B cell (primary cell): ENCODE measurements at regions not wholly inside any gene's neighbourhood (a gene's known extent, or its start where the extent isn't known, plus 50 kb on each side); places are given as distances from the start of the nearest gene placed in this dataset.
"Not testable (repeated sequence)": the region's sequence is repeated elsewhere in the genome, so short reads cannot be mapped to it uniquely, and the experiment has no call there.

Source experiments
- ATAC-seq: fragments of 200-7000 bp; cut with Tn5 transposase; one replicate; pipeline ENCODE4 v1.10.0; 2021; ENCODE audit warnings: low read depth, mild to moderate bottlenecking, moderate number of reproducible peaks, moderate library complexity
- CTCF ChIA-PET: fragments of 350-600 bp; sonication (Branson Sonifier 250); formaldehyde crosslinking; loops from one replicate; lab custom pipeline; 2021; ENCODE audit warnings: antibody characterized with exemption, inconsistent platforms; lab: Charles Lee
- POLR2A ChIA-PET: fragments of 350-600 bp; sonication (Branson Sonifier 250); formaldehyde crosslinking; loops from one replicate; lab custom pipeline; 2021; ENCODE audit warnings: antibody characterized with exemption; lab: Charles Lee
- DNase-seq: peaks from one replicate; pipeline ENCODE4 v3.0.0; 2013
- H2AFZ ChIP-seq: 2 replicates; pipeline ENCODE4 v1.6.1; 2012; ENCODE audit warnings: mild to moderate bottlenecking, low read depth, low read length; ENCODE audit not compliant: insufficient read depth, poor library complexity, severe bottlenecking
- H3K27ac ChIP-seq, 2 donors: 1 replicate in 1 of 2; 2 replicates in 1 of 2; pipeline ENCODE4 v1.5.1; 2012 to 2013; ENCODE audit warnings: low read length in 2 of 2, mild to moderate bottlenecking in 2 of 2, moderate library complexity in 1 of 2
- H3K27me3 ChIP-seq, 4 experiments: fragments of 200-600 bp in 1 of 4; sonication (generic) in 1 of 4; replicated peaks in 1 of 4; 1 replicate in 2 of 4; 2 replicates in 2 of 4; pipeline versions ENCODE4 v1.6.1 to v1.7.0; 2013 to 2016; ENCODE audit warnings: low read length in 3 of 4, mild to moderate bottlenecking in 2 of 4, mixed read lengths in 1 of 4, moderate library complexity in 1 of 4; ENCODE audit not compliant: insufficient read depth in 4 of 4, control insufficient read depth in 3 of 4; ENCODE audit errors: control extremely low read depth in 1 of 4
- H3K36me3 ChIP-seq, 2 experiments: replicated peaks in 1 of 2; 1 replicate in 1 of 2; 2 replicates in 1 of 2; pipeline versions ENCODE4 v1.6.1 to v1.7.1; 2013; ENCODE audit warnings: low read length in 1 of 2; ENCODE audit not compliant: insufficient read depth in 2 of 2, control insufficient read depth in 1 of 2; ENCODE audit errors: control extremely low read depth in 1 of 2, extremely low read depth in 1 of 2
- H3K4me1 ChIP-seq, 2 donors: fragments of 200-600 bp in 1 of 2; sonication (generic) in 1 of 2; 1 replicate in 1 of 2; 2 replicates in 1 of 2; pipeline versions ENCODE4 v1.5.1 to v1.6.1; 2013 to 2017; ENCODE audit warnings: low read length in 2 of 2; ENCODE audit not compliant: control insufficient read depth in 2 of 2, insufficient read depth in 2 of 2
- H3K4me2 ChIP-seq: replicated peaks from 2 replicates; pipeline ENCODE3; 2012; ENCODE audit warnings: mild to moderate bottlenecking, low read depth, low read length; ENCODE audit not compliant: poor library complexity, severe bottlenecking
- H3K4me3 ChIP-seq, 5 experiments: fragments of 200-600 bp in 1 of 5; sonication (generic) in 1 of 5; 1 replicate in 3 of 5; 2 replicates in 2 of 5; pipeline versions ENCODE4 v1.5.1 to v1.7.0; 2011 to 2016; ENCODE audit warnings: low read length in 4 of 5, mild to moderate bottlenecking in 4 of 5, low read depth in 2 of 5, control low read depth in 1 of 5, moderate library complexity in 1 of 5; ENCODE audit not compliant: insufficient read depth in 1 of 5; ENCODE audit errors: control extremely low read depth in 1 of 5, extremely low read depth in 1 of 5
- H3K79me2 ChIP-seq: fragments of 200-600 bp; sonication (generic); one replicate; pipeline ENCODE4 v1.6.0; 2016; ENCODE audit warnings: low read length; ENCODE audit not compliant: control insufficient read depth, insufficient read depth
- H3K9ac ChIP-seq: fragments of 200-600 bp; sonication (generic); 2 replicates; pipeline ENCODE4 v1.6.1; 2017; ENCODE audit warnings: mild to moderate bottlenecking, low read length, moderate library complexity
- H3K9me3 ChIP-seq, 3 donors: one replicate each; pipeline versions ENCODE4 v1.6.1 to v1.7.1; 2013; ENCODE audit warnings: low read length in 2 of 3; ENCODE audit not compliant: control insufficient read depth in 2 of 3, insufficient read depth in 1 of 3; ENCODE audit errors: control extremely low read depth in 1 of 3
- H4K20me1 ChIP-seq: 2 replicates; pipeline ENCODE4 v1.6.0; 2012; ENCODE audit warnings: mild to moderate bottlenecking, low read length; ENCODE audit not compliant: insufficient read depth, control insufficient read depth, poor library complexity, severe bottlenecking
- H3K27ac Mint-ChIP-seq: one replicate; pipeline ENCODE4 v1.8.0; 2021; ENCODE audit warnings: mixed read lengths
- H3K27me3 Mint-ChIP-seq: one replicate; pipeline ENCODE4 v1.8.0; 2021; ENCODE audit warnings: mixed read lengths
- H3K4me1 Mint-ChIP-seq: one replicate; pipeline ENCODE4 v1.8.0; 2021; ENCODE audit warnings: mixed read lengths
- H3K4me3 Mint-ChIP-seq: one replicate; pipeline ENCODE4 v1.8.0; 2021; ENCODE audit warnings: mixed read lengths
- H3K9me3 Mint-ChIP-seq: one replicate; pipeline ENCODE4 v1.8.0; 2022; ENCODE audit warnings: mixed read lengths; ENCODE audit not compliant: insufficient read depth
- WGBS: methylation state at CpG from one replicate; pipeline ENCODE4 v1.1.5; 2013; ENCODE audit warnings: missing lambda C conversion rate; ENCODE audit not compliant: insufficient coverage; 5-methylcytosine and 5-hydroxymethylcytosine counted together
- intact Hi-C: fragments of 100-400 bp; cut with micrococcal nuclease; formaldehyde crosslinking; loops from one replicate; pipeline ENCODE4 v1.10.0; 2022

- H3K79me2 ChIP-seq, intact Hi-C loops, H3K27me3 ChIP-seq, CTCF ChIA-PET, H3K36me3 ChIP-seq, H2AFZ ChIP-seq, DNase-seq, H3K9ac ChIP-seq, H4K20me1 ChIP-seq, H3K27ac ChIP-seq, H3K4me1 Mint-ChIP-seq, H3K27me3 Mint-ChIP-seq, H3K9me3 Mint-ChIP-seq, H3K4me2 ChIP-seq, POLR2A ChIA-PET, H3K4me3 Mint-ChIP-seq, H3K9me3 ChIP-seq, H3K27ac Mint-ChIP-seq, H3K4me3 ChIP-seq, H3K4me1 ChIP-seq, ATAC-seq: not testable (repeated sequence)
- 100% methylated on average over 1 of the region's 8 CpGs for WGBS
Measured at GRCh38 chr16:29278097-29278871, 128.2 kb downstream of the NPIPB11 start.

GRCh38 chr16:29276446-29276845 is 130.1 kb downstream of the NPIPB11 start:
- H3K4me1 ChIP-seq, H3K4me3 ChIP-seq, H4K20me1 ChIP-seq, intact Hi-C loops, H3K9ac ChIP-seq, H3K36me3 ChIP-seq, ATAC-seq, POLR2A ChIA-PET, H3K4me3 Mint-ChIP-seq, H3K79me2 ChIP-seq, H3K27me3 Mint-ChIP-seq, H2AFZ ChIP-seq, H3K4me2 ChIP-seq, H3K27me3 ChIP-seq, H3K9me3 ChIP-seq, CTCF ChIA-PET, H3K27ac Mint-ChIP-seq, H3K4me1 Mint-ChIP-seq, H3K9me3 Mint-ChIP-seq, H3K27ac ChIP-seq, DNase-seq: not testable (repeated sequence)
- no CpG with 5 or more reads among the region's 5 CpGs for WGBS

DNA sequence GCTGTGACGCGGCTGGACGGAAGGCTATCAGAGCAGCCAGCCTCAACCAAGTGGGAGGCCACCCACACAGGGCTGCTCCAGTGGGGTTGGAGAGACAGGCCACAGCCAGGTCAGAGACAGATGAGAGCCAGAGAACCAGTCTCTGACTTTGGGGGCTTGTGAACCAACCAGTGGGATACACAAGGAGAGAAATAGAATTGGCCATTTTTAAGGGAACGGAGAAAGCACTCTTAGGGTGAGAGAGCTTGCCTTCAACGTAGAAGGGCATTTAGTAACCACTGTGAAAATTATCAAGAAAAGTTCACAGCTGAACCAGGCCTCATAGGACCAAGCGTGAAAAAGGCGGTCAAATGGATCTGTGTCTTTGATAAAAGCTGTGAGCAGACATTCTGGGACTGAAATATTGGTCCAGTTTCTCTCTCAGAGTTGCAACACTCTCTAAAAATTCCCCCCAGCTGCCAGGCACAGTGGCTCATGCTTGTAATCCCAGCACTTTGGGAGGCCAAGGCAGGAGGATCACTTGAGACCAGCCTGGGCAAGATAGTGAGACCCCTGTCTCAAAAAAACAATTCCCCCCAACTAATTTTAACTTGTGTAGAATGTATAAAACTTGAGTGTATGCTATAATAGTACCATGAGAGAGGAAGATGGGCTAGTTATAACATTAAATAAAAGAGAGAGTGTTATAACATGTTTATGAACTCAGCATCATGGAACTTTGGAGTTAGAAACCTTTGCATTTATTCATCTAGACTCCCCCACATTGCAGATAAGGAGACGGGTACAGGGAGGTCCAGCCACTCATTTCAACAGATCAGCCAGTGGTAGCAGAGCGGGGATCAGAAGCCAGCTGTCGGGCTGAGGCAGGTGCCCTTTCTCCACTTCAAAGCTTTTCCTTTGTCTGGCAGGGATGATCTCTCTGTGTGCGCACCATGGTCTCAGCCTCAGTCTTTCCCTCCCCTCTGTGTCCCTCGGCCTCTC is 132.2 kb downstream of the NPIPB11 start:
- H4K20me1 ChIP-seq, H3K4me1 ChIP-seq, DNase-seq, H3K79me2 ChIP-seq, H3K27me3 ChIP-seq, ATAC-seq, H3K27ac ChIP-seq, H3K27ac Mint-ChIP-seq, H3K9ac ChIP-seq, H2AFZ ChIP-seq, CTCF ChIA-PET, H3K36me3 ChIP-seq, H3K9me3 Mint-ChIP-seq, H3K27me3 Mint-ChIP-seq, H3K4me3 ChIP-seq, H3K4me2 ChIP-seq, H3K9me3 ChIP-seq, H3K4me3 Mint-ChIP-seq, H3K4me1 Mint-ChIP-seq, intact Hi-C loops: not testable (repeated sequence)
- WGBS, result 92% methylated on average over 5 of the region's 12 CpGs
- POLR2A ChIA-PET, result interaction anchor here (0.7 kb wide), 1 partner anchor 29 kb away, joined by 3 read pairs; no protein-coding TSS in a partner anchor
